GM04504 (cell line): ENCODE measurements at regions not wholly inside any gene's neighbourhood (a gene's known extent, or its start where the extent isn't known, plus 50 kb on each side); places are given as distances from the start of the nearest gene placed in this dataset.
"Not testable (repeated sequence)": the region's sequence is repeated elsewhere in the genome, so short reads cannot be mapped to it uniquely, and the experiment has no call there.

Source experiments
- DNase-seq: peaks from one replicate; pipeline ENCODE4 v3.0.0-alpha.2; 2012; ENCODE audit warnings: low read depth

DNA sequence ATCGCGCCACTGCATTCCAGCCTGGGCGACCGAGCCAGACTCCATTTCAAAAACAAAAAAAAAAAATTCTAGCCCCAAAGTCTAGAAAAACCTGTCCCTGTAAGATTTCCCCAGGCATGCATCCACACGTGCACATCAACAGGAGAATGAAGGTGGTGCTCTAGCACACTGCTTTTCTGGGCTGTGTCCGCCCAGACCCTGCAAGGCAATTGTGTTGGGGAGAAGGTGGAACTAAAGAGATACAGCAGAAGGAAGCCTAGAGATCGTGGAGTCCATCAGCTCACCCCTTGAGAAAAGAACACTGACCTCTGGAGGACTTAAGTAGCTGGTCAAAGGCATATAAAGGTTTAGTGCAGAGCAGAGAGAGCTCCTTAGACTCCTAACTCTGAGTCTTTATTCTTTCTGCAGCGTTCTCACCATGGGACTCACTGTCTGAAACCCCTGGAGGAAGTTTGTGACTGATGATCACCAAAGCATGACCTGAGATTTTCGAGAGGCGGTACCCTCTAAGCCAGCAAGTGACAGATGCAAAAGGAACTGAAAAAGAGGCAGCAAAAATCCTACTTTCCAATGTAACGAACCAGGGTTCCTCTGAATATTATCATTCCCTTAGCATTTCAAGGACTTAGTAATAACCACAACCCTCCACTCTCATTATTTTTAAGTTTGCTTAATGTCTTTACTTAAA is 179.8 kb downstream of the MEX3B start:
- DNase-seq, result no peak

GRCh38 chr15:81863162-81863561 is 182.7 kb downstream of the MEX3B start:
- DNase-seq, result no peak

DNA sequence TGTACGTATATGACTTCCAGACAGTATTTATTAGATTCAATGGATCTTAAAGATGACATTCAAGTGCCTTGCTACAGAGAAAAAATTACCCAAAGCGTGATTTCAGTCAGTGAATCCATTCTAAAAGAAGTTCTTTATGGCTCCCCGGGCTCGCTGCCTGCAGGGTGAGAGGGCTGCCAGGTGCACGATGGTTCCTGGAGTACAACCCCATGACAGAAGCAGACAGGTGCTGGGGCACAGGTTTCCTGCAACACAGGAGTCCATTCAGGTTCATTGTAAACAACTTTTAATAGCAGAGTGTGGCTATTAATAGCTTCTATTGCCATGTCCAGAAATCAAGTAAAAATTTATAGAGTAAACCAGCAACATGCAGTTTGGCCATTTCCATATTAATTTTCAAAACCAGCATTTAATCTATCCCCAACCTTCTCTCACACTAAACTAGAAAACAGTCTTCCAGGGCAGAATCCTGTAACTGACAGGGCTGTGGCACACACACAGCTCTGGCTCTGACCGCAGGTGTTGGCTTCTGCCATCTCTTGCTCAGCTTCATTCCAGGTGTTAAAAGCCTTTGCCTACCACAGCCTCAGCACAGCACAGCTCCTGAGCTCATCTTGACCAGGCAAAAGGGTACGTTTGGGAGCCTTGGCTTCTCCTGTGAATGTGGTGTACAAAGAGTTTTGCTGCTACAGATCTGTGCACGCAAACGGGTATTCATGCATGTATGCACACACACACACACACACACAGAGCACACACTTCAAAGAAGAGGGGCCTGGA is 185.9 kb downstream of the MEX3B start:
- DNase-seq, result no peak

DNA sequence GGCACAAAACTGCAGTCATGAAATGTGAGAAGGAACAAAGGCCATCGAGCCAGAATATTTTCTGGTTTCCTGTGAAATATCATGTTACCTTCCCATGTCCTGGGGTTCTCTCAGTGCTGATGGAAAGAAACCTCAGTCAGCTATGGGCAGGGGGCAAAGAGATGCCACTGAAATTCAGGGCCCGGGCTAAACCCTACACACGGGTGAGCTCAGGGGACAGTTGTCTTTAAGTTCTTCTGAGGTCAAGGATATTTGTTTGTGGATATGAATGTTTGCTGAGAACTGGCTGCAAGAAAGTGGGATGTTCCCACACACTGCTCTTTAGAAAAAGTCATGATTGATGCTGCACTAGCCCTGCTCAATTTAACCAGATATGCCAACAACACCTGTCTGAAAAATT is 187.2 kb downstream of the MEX3B start:
- no peak for DNase-seq

- no peak for DNase-seq
These were observed 187.7 kb downstream of the MEX3B start for GRCh38 chr15:81858136-81858535.

GRCh38 chr15:81856634-81857026 is 189.2 kb downstream of the MEX3B start:
- DNase-seq, result no peak

GRCh38 chr15:81856001-81856633 is 189.7 kb downstream of the MEX3B start:
- DNase-seq, result no peak

- DNase-seq, result no peak
These were observed 192.6 kb downstream of the MEX3B start for GRCh38 chr15:81853150-81853748.

- DNase-seq, result no peak
These were observed 193.2 kb downstream of the MEX3B start for GRCh38 chr15:81852411-81853149.

GRCh38 chr15:81851757-81852156 is 194.1 kb downstream of the MEX3B start:
- DNase-seq, result no peak

- DNase-seq, result no peak
These were observed 194.5 kb downstream of the MEX3B start for GRCh38 chr15:81851325-81851724.

- no peak for DNase-seq
These were observed 196.5 kb downstream of the MEX3B start for GRCh38 chr15:81849289-81849688.

DNA sequence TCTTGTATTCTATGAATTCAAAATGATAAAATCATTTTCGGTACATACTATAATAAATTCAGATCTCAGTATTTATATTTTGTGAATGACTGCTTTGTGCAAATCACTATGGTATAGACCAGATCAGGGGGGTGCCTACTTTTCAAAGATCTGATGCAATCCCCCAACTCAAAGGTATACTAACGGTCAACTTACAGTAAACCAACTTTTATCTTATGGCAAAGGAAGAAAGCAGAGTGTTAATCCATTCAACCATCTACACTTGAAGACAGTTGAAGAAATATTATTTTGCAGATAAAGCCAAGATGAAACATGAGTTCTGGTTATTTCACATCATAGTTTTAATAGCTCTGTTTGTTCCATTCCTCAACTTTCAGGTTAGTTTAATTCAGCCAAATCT is 197.1 kb downstream of the MEX3B start:
- no peak for DNase-seq

DNA sequence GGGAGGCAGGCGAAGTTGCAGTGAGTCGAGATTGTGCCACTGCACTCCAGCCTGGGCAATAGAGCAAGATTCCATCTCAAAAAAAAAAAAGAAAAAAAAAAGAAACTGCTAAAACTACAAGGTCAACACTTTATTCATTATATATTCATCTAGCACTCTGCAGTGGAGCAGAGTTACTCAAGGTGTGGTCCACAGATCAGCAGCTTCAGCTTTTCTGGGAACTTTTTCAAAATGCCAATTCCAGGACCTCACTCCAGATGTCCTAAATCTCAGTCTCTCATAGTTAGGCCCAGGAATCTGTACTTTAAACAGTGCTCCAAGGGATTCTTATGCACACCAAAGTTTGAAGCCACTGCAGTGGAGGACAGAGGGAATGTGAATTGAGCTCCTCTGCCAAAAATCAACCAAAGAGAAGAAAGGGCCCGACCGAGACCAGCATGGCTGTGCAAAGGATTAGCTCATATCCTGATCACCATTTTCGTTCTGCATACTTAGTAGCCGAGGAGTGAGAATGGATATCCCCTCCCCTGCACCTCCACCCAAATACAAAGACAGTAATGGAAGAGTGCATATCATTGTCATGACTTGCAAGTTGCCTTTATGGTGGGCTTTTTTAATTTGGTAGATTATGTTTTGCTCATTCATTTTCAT is 201.9 kb downstream of the MEX3B start:
- no peak for DNase-seq

DNA sequence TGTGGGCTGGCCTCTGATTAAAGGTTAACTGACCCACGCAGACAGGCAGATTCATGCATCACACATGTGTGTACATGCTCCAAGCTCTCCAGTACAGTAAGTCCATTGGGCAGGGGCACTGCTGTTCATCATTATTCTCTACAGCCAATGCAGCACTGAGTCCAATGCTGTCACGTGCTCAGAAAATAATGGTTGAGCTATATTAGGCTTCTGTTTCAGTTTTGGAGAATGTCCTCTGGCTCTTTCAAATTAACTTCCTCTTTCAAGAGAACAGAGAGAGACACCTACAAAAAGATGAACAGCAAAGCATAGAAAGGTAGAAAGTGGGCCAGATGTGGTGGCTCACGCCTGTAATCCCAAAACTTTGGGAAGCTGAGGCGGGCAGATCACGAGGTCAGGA is 202.6 kb downstream of the MEX3B start:
- DNase-seq, result no peak

DNA sequence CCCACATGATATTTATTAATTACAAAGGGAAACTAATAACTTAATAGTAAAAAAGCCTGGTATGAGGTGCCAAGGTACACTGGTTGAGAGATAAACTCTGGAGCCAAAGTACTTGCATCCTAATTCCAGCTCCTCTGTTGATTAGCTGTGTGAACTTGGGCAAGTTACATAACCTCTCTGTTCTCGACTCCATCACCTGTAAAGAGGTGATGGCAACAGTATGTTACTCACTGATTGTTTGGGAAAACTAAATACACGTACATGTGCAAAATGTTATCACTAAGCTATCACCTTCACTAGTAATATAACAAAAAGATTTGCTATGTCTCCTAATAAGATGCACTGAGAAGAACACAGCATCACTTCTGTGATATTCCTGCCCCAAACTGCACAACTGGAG is 206.4 kb downstream of the MEX3B start:
- no peak for DNase-seq

- no peak for DNase-seq
These were observed 210.1 kb downstream of the MEX3B start for GRCh38 chr15:81835731-81836130.

DNA sequence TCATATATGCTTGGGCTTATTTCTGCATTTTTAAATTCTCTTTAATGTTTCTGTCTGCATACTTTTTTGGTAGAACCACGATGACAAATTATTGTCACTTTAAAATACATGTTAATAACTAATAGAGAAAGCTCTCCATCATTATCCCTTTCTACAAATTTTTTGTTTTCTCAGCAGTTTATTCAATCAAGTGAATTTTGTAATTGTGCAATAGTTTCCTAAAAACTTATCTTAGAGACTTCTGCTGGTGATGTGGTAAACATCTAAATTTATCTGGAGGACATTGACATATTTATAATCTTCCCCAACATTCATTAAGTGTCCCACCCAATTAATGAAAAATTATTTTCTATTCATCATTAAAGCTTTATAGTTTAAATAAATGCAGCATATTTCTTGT is 215.3 kb downstream of the MEX3B start:
- no peak for DNase-seq

GRCh38 chr15:81829918-81830317 is 215.9 kb downstream of the MEX3B start:
- no peak for DNase-seq

DNA sequence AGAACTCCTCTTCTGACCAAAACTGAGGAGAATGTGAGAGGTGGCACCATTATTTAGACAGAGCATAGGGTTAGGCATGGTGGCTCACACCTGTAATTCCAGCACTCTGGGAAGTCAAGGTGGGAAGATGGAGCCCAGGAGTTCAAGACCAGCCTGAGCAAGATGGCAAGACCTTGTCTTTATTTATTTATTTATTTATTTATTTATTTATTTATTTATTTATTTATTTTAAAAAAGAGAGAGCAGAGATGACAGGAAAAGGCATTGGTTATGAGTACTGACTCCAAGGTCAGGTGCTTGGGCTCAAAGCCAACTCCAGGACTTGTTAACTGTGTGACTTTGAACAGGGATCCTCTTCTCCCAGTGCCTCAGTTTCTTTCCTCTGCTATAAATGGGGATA is 217.7 kb downstream of the MEX3B start:
- no peak for DNase-seq

GRCh38 chr15:81825136-81825535 is 220.7 kb downstream of the MEX3B start:
- DNase-seq, result no peak

DNA sequence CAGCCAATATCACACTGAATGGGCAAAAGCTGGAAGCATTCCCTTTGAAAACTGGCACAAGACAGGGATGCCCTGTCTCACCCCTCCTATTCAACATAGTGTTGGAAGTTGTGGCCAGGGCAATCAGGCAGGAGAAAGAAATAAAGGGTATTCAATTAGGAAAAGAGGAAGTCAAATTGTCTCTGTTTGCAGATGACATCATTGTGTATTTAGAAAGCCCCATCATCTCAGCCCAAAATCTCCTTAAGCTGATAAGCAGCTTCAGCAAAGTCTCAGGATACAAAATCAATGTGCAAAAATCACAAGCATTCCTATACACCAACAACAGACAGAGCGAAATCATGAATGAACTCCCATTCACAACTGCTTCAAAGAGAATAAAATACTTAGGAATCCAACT is 223.2 kb downstream of the MEX3B start:
- DNase-seq, result not testable (repeated sequence)
